B cell (primary cell): ENCODE measurements at regions not wholly inside any gene's neighbourhood (a gene's known extent, or its start where the extent isn't known, plus 50 kb on each side); places are given as distances from the start of the nearest gene placed in this dataset.

Experiments used
- ATAC-seq: fragments of 200-7000 bp; cut with Tn5 transposase; one replicate; pipeline ENCODE4 v1.10.0; 2021; ENCODE audit warnings: low read depth, mild to moderate bottlenecking, moderate number of reproducible peaks, moderate library complexity
- CTCF ChIA-PET: fragments of 350-600 bp; sonication (Branson Sonifier 250); formaldehyde crosslinking; loops from one replicate; lab custom pipeline; 2021; ENCODE audit warnings: antibody characterized with exemption, inconsistent platforms; lab: Charles Lee
- POLR2A ChIA-PET: fragments of 350-600 bp; sonication (Branson Sonifier 250); formaldehyde crosslinking; loops from one replicate; lab custom pipeline; 2021; ENCODE audit warnings: antibody characterized with exemption; lab: Charles Lee
- DNase-seq: peaks from one replicate; pipeline ENCODE4 v3.0.0; 2013
- H2AFZ ChIP-seq: 2 replicates; pipeline ENCODE4 v1.6.1; 2012; ENCODE audit warnings: mild to moderate bottlenecking, low read depth, low read length; ENCODE audit not compliant: insufficient read depth, poor library complexity, severe bottlenecking
- H3K27ac ChIP-seq, 2 donors: 1 replicate in 1 of 2; 2 replicates in 1 of 2; pipeline ENCODE4 v1.5.1; 2012 to 2013; ENCODE audit warnings: low read length in 2 of 2, mild to moderate bottlenecking in 2 of 2, moderate library complexity in 1 of 2
- H3K27me3 ChIP-seq, 4 experiments: fragments of 200-600 bp in 1 of 4; sonication (generic) in 1 of 4; replicated peaks in 1 of 4; 1 replicate in 2 of 4; 2 replicates in 2 of 4; pipeline versions ENCODE4 v1.6.1 to v1.7.0; 2013 to 2016; ENCODE audit warnings: low read length in 3 of 4, mild to moderate bottlenecking in 2 of 4, mixed read lengths in 1 of 4, moderate library complexity in 1 of 4; ENCODE audit not compliant: insufficient read depth in 4 of 4, control insufficient read depth in 3 of 4; ENCODE audit errors: control extremely low read depth in 1 of 4
- H3K36me3 ChIP-seq, 2 experiments: replicated peaks in 1 of 2; 1 replicate in 1 of 2; 2 replicates in 1 of 2; pipeline versions ENCODE4 v1.6.1 to v1.7.1; 2013; ENCODE audit warnings: low read length in 1 of 2; ENCODE audit not compliant: insufficient read depth in 2 of 2, control insufficient read depth in 1 of 2; ENCODE audit errors: control extremely low read depth in 1 of 2, extremely low read depth in 1 of 2
- H3K4me1 ChIP-seq, 2 donors: fragments of 200-600 bp in 1 of 2; sonication (generic) in 1 of 2; 1 replicate in 1 of 2; 2 replicates in 1 of 2; pipeline versions ENCODE4 v1.5.1 to v1.6.1; 2013 to 2017; ENCODE audit warnings: low read length in 2 of 2; ENCODE audit not compliant: control insufficient read depth in 2 of 2, insufficient read depth in 2 of 2
- H3K4me2 ChIP-seq: replicated peaks from 2 replicates; pipeline ENCODE3; 2012; ENCODE audit warnings: mild to moderate bottlenecking, low read depth, low read length; ENCODE audit not compliant: poor library complexity, severe bottlenecking
- H3K4me3 ChIP-seq, 5 experiments: fragments of 200-600 bp in 1 of 5; sonication (generic) in 1 of 5; 1 replicate in 3 of 5; 2 replicates in 2 of 5; pipeline versions ENCODE4 v1.5.1 to v1.7.0; 2011 to 2016; ENCODE audit warnings: low read length in 4 of 5, mild to moderate bottlenecking in 4 of 5, low read depth in 2 of 5, control low read depth in 1 of 5, moderate library complexity in 1 of 5; ENCODE audit not compliant: insufficient read depth in 1 of 5; ENCODE audit errors: control extremely low read depth in 1 of 5, extremely low read depth in 1 of 5
- H3K79me2 ChIP-seq: fragments of 200-600 bp; sonication (generic); one replicate; pipeline ENCODE4 v1.6.0; 2016; ENCODE audit warnings: low read length; ENCODE audit not compliant: control insufficient read depth, insufficient read depth
- H3K9ac ChIP-seq: fragments of 200-600 bp; sonication (generic); 2 replicates; pipeline ENCODE4 v1.6.1; 2017; ENCODE audit warnings: mild to moderate bottlenecking, low read length, moderate library complexity
- H3K9me3 ChIP-seq, 3 donors: one replicate each; pipeline versions ENCODE4 v1.6.1 to v1.7.1; 2013; ENCODE audit warnings: low read length in 2 of 3; ENCODE audit not compliant: control insufficient read depth in 2 of 3, insufficient read depth in 1 of 3; ENCODE audit errors: control extremely low read depth in 1 of 3
- H4K20me1 ChIP-seq: 2 replicates; pipeline ENCODE4 v1.6.0; 2012; ENCODE audit warnings: mild to moderate bottlenecking, low read length; ENCODE audit not compliant: insufficient read depth, control insufficient read depth, poor library complexity, severe bottlenecking
- H3K27ac Mint-ChIP-seq: one replicate; pipeline ENCODE4 v1.8.0; 2021; ENCODE audit warnings: mixed read lengths
- H3K27me3 Mint-ChIP-seq: one replicate; pipeline ENCODE4 v1.8.0; 2021; ENCODE audit warnings: mixed read lengths
- H3K4me1 Mint-ChIP-seq: one replicate; pipeline ENCODE4 v1.8.0; 2021; ENCODE audit warnings: mixed read lengths
- H3K4me3 Mint-ChIP-seq: one replicate; pipeline ENCODE4 v1.8.0; 2021; ENCODE audit warnings: mixed read lengths
- H3K9me3 Mint-ChIP-seq: one replicate; pipeline ENCODE4 v1.8.0; 2022; ENCODE audit warnings: mixed read lengths; ENCODE audit not compliant: insufficient read depth
- CTCF ChIP-seq: fragments of 200-600 bp; IDR thresholded peaks from one replicate; pipeline ENCODE4 v1.8.0; 2022; ENCODE audit warnings: antibody characterized with exemption, mild to moderate bottlenecking
- EZH2 ChIP-seq: IDR thresholded peaks from 2 replicates; pipeline ENCODE4 v1.6.1; 2012; ENCODE audit warnings: borderline replicate concordance, low read depth, mild to moderate bottlenecking, moderate library complexity, low read length; ENCODE audit not compliant: insufficient read depth, poor library complexity, severe bottlenecking
- WGBS: methylation state at CpG from one replicate; pipeline ENCODE4 v1.1.5; 2013; ENCODE audit warnings: missing lambda C conversion rate; ENCODE audit not compliant: insufficient coverage; 5-methylcytosine and 5-hydroxymethylcytosine counted together
- intact Hi-C: fragments of 100-400 bp; cut with micrococcal nuclease; formaldehyde crosslinking; loops from one replicate; pipeline ENCODE4 v1.10.0; 2022

- H3K79me2 ChIP-seq, result no peaks in the 10 kb centered on the region
- no peaks in the 10 kb centered on the region for H3K36me3 ChIP-seq
- no peaks in the 10 kb centered on the region for H3K4me1 Mint-ChIP-seq
- no peaks in the 10 kb centered on the region for H3K4me1 ChIP-seq
- DNase-seq, result no peak
- no peaks in the 10 kb centered on the region for H3K27me3 ChIP-seq
- H3K4me3 Mint-ChIP-seq, result no peak overlapping the region
- peaks cover 6% of the 10 kb centered on the region for H3K9me3 Mint-ChIP-seq
- intact Hi-C loops, result no loop called here
- H2AFZ ChIP-seq, result no peak overlapping the region
- H3K27ac Mint-ChIP-seq, result no peak overlapping the region
- no peak for TF ChIP-seq CTCF
- no peak for TF ChIP-seq EZH2
- H3K27me3 Mint-ChIP-seq, result no peaks in the 10 kb centered on the region
- CTCF ChIA-PET, result no interaction called here
- no peak overlapping the region for H3K27ac ChIP-seq
- WGBS, result no CpG with 5 or more reads among the region's 5 CpGs
- H3K4me3 ChIP-seq, result no peak overlapping the region
- POLR2A ChIA-PET, result no interaction called here
- ATAC-seq, result no peak
- H4K20me1 ChIP-seq, result no peaks in the 10 kb centered on the region
- peaks cover 0 to 15% (median 0%) of the 10 kb centered on the region in 3 donors for H3K9me3 ChIP-seq
- no peak overlapping the region for H3K4me2 ChIP-seq
- no peak overlapping the region for H3K9ac ChIP-seq
Measured at GRCh38 chr2:5132281-5132680, 559.9 kb upstream of the SOX11 start.

- Histone ChIP-seq H3K79me2 (no peaks in the 10 kb centered on the region), H3K27me3 (no peaks in the 10 kb centered on the region), H4K20me1 (no peaks in the 10 kb centered on the region), H2AFZ (no peak overlapping the region), H3K4me3 (no peak overlapping the region), H3K9me3 (peaks cover 0 to 10% (median 0%) of the 10 kb centered on the region in 3 donors), H3K4me2 (no peak overlapping the region), H3K27ac (no peak overlapping the region), H3K9ac (no peak overlapping the region), H3K4me1 (no peaks in the 10 kb centered on the region), H3K36me3 (no peaks in the 10 kb centered on the region)
- H3K9me3 Mint-ChIP-seq, result peaks cover 7% of the 10 kb centered on the region
- TF ChIP-seq CTCF, result no peak
- TF ChIP-seq EZH2, result no peak
- no peak overlapping the region for H3K27ac Mint-ChIP-seq
- DNase-seq (no peak), ATAC-seq (no peak)
- intact Hi-C loops, result no loop called here
- no peaks in the 10 kb centered on the region for H3K27me3 Mint-ChIP-seq
- WGBS, result no CpG with 5 or more reads among the region's 2 CpGs
- no peaks in the 10 kb centered on the region for H3K4me1 Mint-ChIP-seq
- H3K4me3 Mint-ChIP-seq, result no peak overlapping the region
- POLR2A ChIA-PET, result no interaction called here
- CTCF ChIA-PET, result no interaction called here
Measured at GRCh38 chr2:5140347-5140746, 551.8 kb upstream of the SOX11 start.
